Bronchial epithelial cell (primary cell): ENCODE measurements at regions not wholly inside any gene's neighbourhood (a gene's known extent, or its start where the extent isn't known, plus 50 kb on each side); places are given as distances from the start of the nearest gene placed in this dataset.

ENCODE experiments used
- DNase-seq: peaks from one replicate; pipeline ENCODE4 v3.0.0-alpha.2; 2010; ENCODE audit warnings: low read depth
- FAIRE-seq: peaks from 2 replicates; lab custom pipeline; 2011; peaks lifted over from hg19 to GRCh38; lab: Jason Lieb, UNC
- H3K27me3 ChIP-seq: 2 replicates; pipeline ENCODE4 v1.5.1; 2011; ENCODE audit warnings: low read length; ENCODE audit not compliant: control insufficient read depth, insufficient read depth
- H3K36me3 ChIP-seq: 2 replicates; pipeline ENCODE4 v1.5.1; 2011; ENCODE audit warnings: low read length; ENCODE audit not compliant: control insufficient read depth, insufficient read depth
- H3K4me3 ChIP-seq: 2 replicates; pipeline ENCODE4 v1.5.1; 2011; ENCODE audit warnings: mild to moderate bottlenecking, low read depth, low read length, control low read depth
- CTCF ChIP-seq: IDR thresholded peaks from 2 replicates; pipeline ENCODE4 v1.5.1; 2011; ENCODE audit warnings: mild to moderate bottlenecking, moderate library complexity, low read length, control low read depth, inconsistent platforms; ENCODE audit not compliant: insufficient read depth, severe bottlenecking

GRCh38 chr6:74087899-74088298, 391.9 kb downstream of the CD109 start:
- FAIRE-seq (no peak), DNase-seq (peak; percentile 13)
- Histone ChIP-seq H3K36me3 (no peaks in the 10 kb centered on the region), H3K27me3 (no peaks in the 10 kb centered on the region), H3K4me3 (no peak overlapping the region)
- TF ChIP-seq CTCF, result no peak

GRCh38 chr6:74075896-74076295, 379.9 kb downstream of the CD109 start:
- TF ChIP-seq CTCF, result no peak
- DNase-seq (no peak), FAIRE-seq (no peak)
- no peaks in the 10 kb centered on the region for H3K27me3 ChIP-seq
- no peak overlapping the region for H3K4me3 ChIP-seq
- no peaks in the 10 kb centered on the region for H3K36me3 ChIP-seq

GRCh38 chr6:74075323-74075722, 379.3 kb downstream of the CD109 start:
- DNase-seq (peak; percentile 78), FAIRE-seq (peak; percentile 64)
- H3K4me3 ChIP-seq, result no peak overlapping the region
- H3K27me3 ChIP-seq, result no peaks in the 10 kb centered on the region
- no peak for TF ChIP-seq CTCF
- H3K36me3 ChIP-seq, result no peaks in the 10 kb centered on the region

- Histone ChIP-seq H3K36me3 (no peaks in the 10 kb centered on the region), H3K4me3 (no peak overlapping the region), H3K27me3 (no peaks in the 10 kb centered on the region)
- FAIRE-seq, result no peak
- no peak for TF ChIP-seq CTCF
- no peak for DNase-seq
Observed at GRCh38 chr6:74074645-74075044, 378.6 kb downstream of the CD109 start.

GRCh38 chr6:74073999-74074398, 378.0 kb downstream of the CD109 start:
- no peak overlapping the region for H3K4me3 ChIP-seq
- no peaks in the 10 kb centered on the region for H3K36me3 ChIP-seq
- no peaks in the 10 kb centered on the region for H3K27me3 ChIP-seq
- FAIRE-seq (no peak), DNase-seq (no peak)
- no peak for TF ChIP-seq CTCF

- peak; percentile 93 for DNase-seq
- no peaks in the 10 kb centered on the region for H3K36me3 ChIP-seq
- no peaks in the 10 kb centered on the region for H3K27me3 ChIP-seq
- TF ChIP-seq CTCF, result no peak
- FAIRE-seq, result peak; percentile 98
- H3K4me3 ChIP-seq, result no peak overlapping the region
Observed at GRCh38 chr6:74073429-74073828, 377.4 kb downstream of the CD109 start.
